ENCODE measurements at regions not wholly inside any gene's neighbourhood (a gene's known extent, or its start where the extent isn't known, plus 50 kb on each side); places are given as distances from the start of the nearest gene placed in this dataset.

DNA sequence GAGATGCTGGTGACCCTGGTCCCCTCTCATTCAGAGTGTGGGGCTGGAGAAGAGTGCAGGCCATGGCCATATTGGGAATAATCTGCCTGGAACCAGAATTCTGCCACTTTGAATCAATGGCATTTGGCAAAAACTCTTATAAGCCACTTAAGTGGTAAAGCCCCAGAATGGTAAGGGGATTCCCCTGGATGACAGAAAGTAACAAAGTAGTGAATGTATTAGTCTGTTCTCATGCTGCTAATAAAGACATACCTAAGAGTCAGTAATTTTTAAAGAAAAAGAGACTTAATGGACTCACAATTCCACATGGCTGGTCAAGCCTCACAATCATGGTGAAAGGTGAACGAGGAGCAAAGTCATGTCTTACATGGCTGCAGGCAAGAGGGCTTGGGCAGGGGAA lies 248.6 kb downstream of the SH2D4B start:
- TF ChIP-seq, protein P1, sequence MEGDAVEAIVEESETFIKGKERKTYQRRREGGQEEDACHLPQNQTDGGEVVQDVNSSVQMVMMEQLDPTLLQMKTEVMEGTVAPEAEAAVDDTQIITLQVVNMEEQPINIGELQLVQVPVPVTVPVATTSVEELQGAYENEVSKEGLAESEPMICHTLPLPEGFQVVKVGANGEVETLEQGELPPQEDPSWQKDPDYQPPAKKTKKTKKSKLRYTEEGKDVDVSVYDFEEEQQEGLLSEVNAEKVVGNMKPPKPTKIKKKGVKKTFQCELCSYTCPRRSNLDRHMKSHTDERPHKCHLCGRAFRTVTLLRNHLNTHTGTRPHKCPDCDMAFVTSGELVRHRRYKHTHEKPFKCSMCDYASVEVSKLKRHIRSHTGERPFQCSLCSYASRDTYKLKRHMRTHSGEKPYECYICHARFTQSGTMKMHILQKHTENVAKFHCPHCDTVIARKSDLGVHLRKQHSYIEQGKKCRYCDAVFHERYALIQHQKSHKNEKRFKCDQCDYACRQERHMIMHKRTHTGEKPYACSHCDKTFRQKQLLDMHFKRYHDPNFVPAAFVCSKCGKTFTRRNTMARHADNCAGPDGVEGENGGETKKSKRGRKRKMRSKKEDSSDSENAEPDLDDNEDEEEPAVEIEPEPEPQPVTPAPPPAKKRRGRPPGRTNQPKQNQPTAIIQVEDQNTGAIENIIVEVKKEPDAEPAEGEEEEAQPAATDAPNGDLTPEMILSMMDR (conservative IDR thresholded peaks at IDR 0.05): no peak
- no peak for TF ChIP-seq EZH2 (IDR thresholded peaks at IDR 0.05; ENCODE audit: low read depth)
